NCI-H128 (cell line): ENCODE measurements at regions not wholly inside any gene's neighbourhood (a gene's known extent, or its start where the extent isn't known, plus 50 kb on each side); places are given as distances from the start of the nearest gene placed in this dataset.

Experiments used
- DNase-seq: peaks from one replicate; lab custom pipeline; 2025; ENCODE audit not compliant: unreplicated experiment; lab: John Stamatoyannopoulos, UW

DNA sequence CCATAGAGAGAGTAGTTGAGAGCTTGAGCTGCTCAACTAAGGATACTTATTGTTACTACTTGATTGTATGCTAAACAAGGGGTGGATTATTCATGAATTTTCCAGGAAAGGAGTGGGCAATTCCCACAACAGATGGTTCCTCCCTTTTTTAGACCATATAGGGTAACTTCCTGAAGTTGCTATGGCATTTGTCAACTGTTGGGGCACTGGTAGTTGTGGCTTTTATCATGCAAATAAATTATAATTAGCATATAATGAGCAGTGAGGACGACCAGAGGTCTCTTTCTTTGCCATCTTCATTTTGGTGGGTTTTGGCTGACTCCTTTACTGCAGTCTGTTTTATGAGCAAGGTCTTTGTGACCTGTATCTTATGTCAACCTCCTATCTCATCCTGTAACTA is 1403.5 kb upstream of the PABPC4L start:
- no peak for DNase-seq

GRCh38 chr4:135604531-135604930 is 1402.9 kb upstream of the PABPC4L start:
- DNase-seq = no peak

DNA sequence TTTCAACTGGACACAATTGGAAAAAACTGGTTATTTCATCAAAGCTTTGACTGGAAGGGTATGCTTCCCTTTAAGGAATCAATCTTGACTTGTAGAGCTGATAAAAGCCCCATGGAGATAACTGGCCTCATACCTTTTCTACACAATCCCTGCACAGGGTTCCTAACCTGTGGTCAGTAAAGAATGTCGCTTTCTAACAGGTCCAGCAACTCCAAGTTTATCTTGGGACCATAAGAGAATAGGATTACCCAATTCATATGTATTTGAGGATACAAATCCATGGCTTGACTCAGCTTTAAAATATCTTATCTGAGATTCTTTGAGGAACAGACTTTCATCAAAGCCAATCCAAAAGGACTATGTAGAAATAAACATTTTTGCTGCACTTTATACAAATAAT is 1399.8 kb upstream of the PABPC4L start:
- DNase-seq = no peak

- no peak for DNase-seq
Observed at GRCh38 chr4:135598151-135598550, 1396.6 kb upstream of the PABPC4L start.

DNA sequence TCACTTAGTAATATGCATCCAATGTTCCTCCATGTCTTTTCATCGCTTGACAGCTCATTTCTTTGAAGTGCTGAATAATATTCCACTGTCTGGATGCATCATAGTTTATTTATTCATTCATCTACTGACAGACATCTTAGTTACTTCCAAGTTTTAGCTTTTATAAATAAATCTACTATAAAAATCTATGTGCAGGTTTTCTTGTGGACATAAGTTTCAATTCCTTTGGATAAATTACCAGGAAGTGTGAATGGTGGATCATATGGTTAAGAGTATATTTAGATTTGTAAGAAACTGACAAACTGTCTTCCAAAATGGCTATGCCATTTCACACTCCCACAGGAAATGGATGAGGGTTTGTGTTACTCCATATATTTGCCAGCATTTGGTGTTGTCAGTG is 1392.9 kb upstream of the PABPC4L start:
- no peak for DNase-seq

DNA sequence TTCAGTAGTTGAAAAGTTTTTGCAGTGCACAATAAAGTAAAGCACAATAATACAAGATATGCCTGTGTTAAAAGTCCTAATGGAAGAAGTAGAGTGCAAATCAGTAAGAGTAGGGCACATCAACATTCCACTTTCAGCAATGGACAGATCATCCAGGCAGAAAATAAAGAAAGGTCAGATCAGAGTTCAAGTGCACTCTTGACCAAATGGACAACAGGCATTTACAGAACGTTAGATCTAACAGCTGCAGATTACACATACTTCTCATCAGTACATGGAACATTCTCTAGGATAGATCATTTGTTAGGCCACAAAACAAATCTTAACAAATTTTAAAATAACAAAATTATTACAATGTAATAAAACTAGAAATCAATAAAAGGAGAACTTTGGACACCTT is 1373.5 kb upstream of the PABPC4L start:
- no peak for DNase-seq

GRCh38 chr4:135573251-135573650 is 1371.7 kb upstream of the PABPC4L start:
- no peak for DNase-seq

GRCh38 chr4:135564090-135564489 is 1362.5 kb upstream of the PABPC4L start:
- no peak for DNase-seq

GRCh38 chr4:135553213-135553612 is 1351.6 kb upstream of the PABPC4L start:
- no peak for DNase-seq

GRCh38 chr4:135552131-135552530 is 1350.5 kb upstream of the PABPC4L start:
- no peak for DNase-seq

- no peak for DNase-seq
Observed at GRCh38 chr4:135548711-135549110, 1347.1 kb upstream of the PABPC4L start.

DNA sequence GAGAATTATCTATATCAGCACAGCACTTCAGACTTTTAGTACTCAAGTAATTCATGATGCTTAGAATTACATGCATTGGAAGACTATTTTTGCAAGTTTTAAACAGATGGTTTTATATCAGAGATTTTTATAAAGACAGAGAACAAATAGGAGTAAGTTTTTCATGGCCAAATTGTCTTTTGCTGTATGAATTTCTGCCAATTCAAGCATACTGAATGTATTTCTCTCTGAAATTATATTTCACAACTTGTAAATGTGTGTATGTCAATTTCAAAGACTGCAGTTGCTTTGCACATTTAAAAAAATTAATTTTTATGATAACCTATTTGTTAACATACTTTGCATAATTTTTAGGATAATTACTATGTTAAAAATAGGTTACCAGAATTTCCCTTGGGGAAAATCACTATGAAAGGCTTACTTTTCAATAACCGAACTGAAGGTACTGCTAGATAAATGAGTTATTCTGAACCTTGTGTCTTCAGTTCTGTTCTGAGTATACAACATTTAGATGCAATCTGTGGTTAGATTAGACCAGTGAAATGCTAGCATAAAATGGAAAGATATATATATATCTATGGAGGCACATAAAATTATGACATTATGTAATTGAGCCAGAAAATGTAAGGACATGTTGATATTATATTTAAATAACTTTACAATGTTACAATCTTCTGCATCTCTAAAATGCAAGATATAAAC is 1344.2 kb upstream of the PABPC4L start:
- no peak for DNase-seq

GRCh38 chr4:135538698-135539097 is 1337.1 kb upstream of the PABPC4L start:
- no peak for DNase-seq

DNA sequence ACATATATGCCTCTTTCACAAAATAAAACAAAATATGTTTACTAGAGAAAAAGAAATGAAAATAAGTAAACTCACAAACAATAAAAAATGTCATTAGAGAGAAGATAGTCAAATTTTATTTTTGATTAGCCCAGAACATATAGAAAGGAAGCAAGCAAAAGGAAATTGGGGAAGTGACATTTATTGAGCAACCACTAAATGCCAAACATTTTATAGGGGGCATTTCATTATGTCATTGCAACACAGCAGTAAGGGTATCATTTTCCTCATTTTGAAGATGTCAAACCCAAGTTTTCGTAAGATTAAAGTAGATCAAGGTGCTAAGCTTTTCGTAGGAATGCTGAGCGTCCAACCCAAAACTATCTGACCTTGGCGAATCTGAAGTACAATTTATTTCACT is 1331.5 kb upstream of the PABPC4L start:
- no peak for DNase-seq

DNA sequence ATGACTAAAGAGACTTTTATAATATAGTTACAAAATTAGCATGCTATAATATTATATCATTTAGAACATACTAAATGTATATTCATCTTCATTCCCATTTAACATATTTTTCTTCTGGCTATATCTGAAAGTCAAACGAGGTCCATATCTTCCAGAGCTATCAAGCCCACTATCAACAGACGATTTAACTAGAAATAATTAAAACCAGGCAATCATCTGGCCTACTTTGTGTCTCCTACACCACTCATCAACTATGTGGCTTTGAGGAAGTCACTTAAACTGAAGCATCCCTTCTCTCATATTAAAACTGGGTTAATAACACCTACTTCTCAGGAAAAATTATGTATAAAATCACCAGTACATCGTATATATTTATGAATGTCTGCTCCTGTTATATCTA is 1330.5 kb upstream of the PABPC4L start:
- no peak for DNase-seq

- DNase-seq = no peak
Observed at GRCh38 chr4:135515295-135515694, 1313.7 kb upstream of the PABPC4L start.

GRCh38 chr4:135510582-135510981 is 1309.0 kb upstream of the PABPC4L start:
- no peak for DNase-seq

GRCh38 chr4:135508006-135508714 is 1306.6 kb upstream of the PABPC4L start:
- no peak for DNase-seq

GRCh38 chr4:135497563-135498152 is 1296.1 kb upstream of the PABPC4L start:
- no peak for DNase-seq

DNA sequence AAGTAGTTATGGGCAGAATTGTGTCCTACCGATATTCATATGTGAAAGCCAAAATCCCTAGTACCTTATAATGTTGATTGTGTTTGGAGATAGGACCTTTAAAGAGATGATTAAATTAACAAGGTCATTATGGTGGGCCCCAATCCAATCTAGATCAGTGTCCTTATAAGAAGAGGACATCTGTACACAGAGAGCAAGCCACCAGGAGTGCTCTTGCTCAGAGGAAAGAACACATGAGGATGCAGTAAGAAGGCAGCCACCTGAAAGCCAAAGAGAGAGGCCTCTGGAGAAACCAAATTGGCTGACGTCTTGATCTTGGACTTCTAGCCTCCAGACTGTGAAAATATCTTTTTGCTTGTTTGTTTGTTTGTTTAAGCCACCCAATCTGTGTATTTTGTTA is 1290.8 kb upstream of the PABPC4L start:
- DNase-seq = no peak

DNA sequence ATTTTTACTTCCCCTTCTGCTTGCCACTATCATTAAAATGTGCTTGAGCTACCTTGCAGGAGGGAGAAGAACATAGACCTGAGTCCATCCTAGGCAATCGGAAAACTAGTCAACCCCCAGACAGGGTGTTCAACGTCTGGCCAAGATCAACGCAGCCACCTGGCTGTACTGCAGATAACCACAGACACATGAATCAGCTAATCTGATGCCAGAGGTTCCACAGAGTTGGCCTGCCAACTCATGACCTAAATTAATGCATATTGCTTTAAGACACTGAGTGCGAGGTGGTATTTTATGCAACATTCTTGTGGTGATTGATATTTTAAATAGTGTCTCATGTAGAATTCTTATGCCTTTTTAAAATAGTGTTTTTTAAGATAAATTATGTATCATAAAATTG is 1283.8 kb upstream of the PABPC4L start:
- DNase-seq = no peak

- no peak for DNase-seq
Observed at GRCh38 chr4:135476272-135476671, 1274.7 kb upstream of the PABPC4L start.
